ENCODE measurements at regions not wholly inside any gene's neighbourhood (a gene's known extent, or its start where the extent isn't known, plus 50 kb on each side); places are given as distances from the start of the nearest gene placed in this dataset.

GRCh38 chr2:84194949-84195644, 264.0 kb downstream of the SUCLG1 start:
- H3K9me3 Mint-ChIP-seq (ENCODE audit: low read depth) = no peaks in the 10 kb centered on the region
- H3K4me1 Mint-ChIP-seq (ENCODE audit: low read depth) = no peaks in the 10 kb centered on the region
- no peak for TF ChIP-seq CTCF (IDR thresholded peaks at IDR 0.05)
- no peak overlapping the region for H3K27ac Mint-ChIP-seq (ENCODE audit: unreplicated experiment)
- H3K27me3 Mint-ChIP-seq (ENCODE audit: low read depth) = no peaks in the 10 kb centered on the region
- no peaks in the 10 kb centered on the region for H3K36me3 Mint-ChIP-seq (ENCODE audit: low read depth)
- H3K4me3 Mint-ChIP-seq (ENCODE audit: unreplicated experiment) = no peak overlapping the region
- no peak for DNase-seq (ENCODE audit: low spot score)

- Mint-ChIP-seq H3K4me3 (ENCODE audit: unreplicated experiment) (no peak overlapping the region), H3K9me3 (ENCODE audit: low read depth) (no peaks in the 10 kb centered on the region)
- TF ChIP-seq CTCF (IDR thresholded peaks at IDR 0.05) = no peak
Observed at GRCh38 chr2:84194181-84194580, 264.9 kb downstream of the SUCLG1 start.

GRCh38 chr2:84187258-84187657, 271.8 kb downstream of the SUCLG1 start:
- no peak overlapping the region for H3K4me3 Mint-ChIP-seq (ENCODE audit: unreplicated experiment)
- H3K27ac Mint-ChIP-seq (ENCODE audit: unreplicated experiment) = no peak overlapping the region
- TF ChIP-seq CTCF (IDR thresholded peaks at IDR 0.05) = no peak
- H3K27me3 Mint-ChIP-seq (ENCODE audit: low read depth) = peaks cover 4% of the 10 kb centered on the region
- no peaks in the 10 kb centered on the region for H3K36me3 Mint-ChIP-seq (ENCODE audit: low read depth)
- H3K9me3 Mint-ChIP-seq (ENCODE audit: low read depth) = no peaks in the 10 kb centered on the region
- H3K4me1 Mint-ChIP-seq (ENCODE audit: low read depth) = no peaks in the 10 kb centered on the region
- DNase-seq (ENCODE audit: low spot score) = no peak

More at GRCh38 chr2:84194181-84194580, 264.9 kb downstream of the SUCLG1 start:
- no peaks in the 10 kb centered on the region for H3K4me1 Mint-ChIP-seq (ENCODE audit: low read depth)
- no peaks in the 10 kb centered on the region for H3K36me3 Mint-ChIP-seq (ENCODE audit: low read depth)
- H3K27ac Mint-ChIP-seq (ENCODE audit: unreplicated experiment) = no peak overlapping the region
- DNase-seq (ENCODE audit: low spot score) = no peak
- H3K27me3 Mint-ChIP-seq (ENCODE audit: low read depth) = no peaks in the 10 kb centered on the region

- H3K36me3 Mint-ChIP-seq (ENCODE audit: low read depth) = no peaks in the 10 kb centered on the region
- no peak for DNase-seq (ENCODE audit: low spot score)
- no peaks in the 10 kb centered on the region for H3K9me3 Mint-ChIP-seq (ENCODE audit: low read depth)
- no peak overlapping the region for H3K4me3 Mint-ChIP-seq (ENCODE audit: unreplicated experiment)
- H3K4me1 Mint-ChIP-seq (ENCODE audit: low read depth) = no peaks in the 10 kb centered on the region
- no peak for TF ChIP-seq CTCF (IDR thresholded peaks at IDR 0.05)
- no peak overlapping the region for H3K27ac Mint-ChIP-seq (ENCODE audit: unreplicated experiment)
- peaks cover 2% of the 10 kb centered on the region for H3K27me3 Mint-ChIP-seq (ENCODE audit: low read depth)
Observed at GRCh38 chr2:84181927-84182326, 277.2 kb downstream of the SUCLG1 start.

- H3K4me1 Mint-ChIP-seq (ENCODE audit: low read depth) = no peaks in the 10 kb centered on the region
- DNase-seq (ENCODE audit: low spot score) = no peak
- H3K27me3 Mint-ChIP-seq (ENCODE audit: low read depth) = peaks cover 7% of the 10 kb centered on the region
- no peak for TF ChIP-seq CTCF (IDR thresholded peaks at IDR 0.05)
- no peaks in the 10 kb centered on the region for H3K9me3 Mint-ChIP-seq (ENCODE audit: low read depth)
- H3K36me3 Mint-ChIP-seq (ENCODE audit: low read depth) = no peaks in the 10 kb centered on the region
- no peak overlapping the region for H3K27ac Mint-ChIP-seq (ENCODE audit: unreplicated experiment)
- no peak overlapping the region for H3K4me3 Mint-ChIP-seq (ENCODE audit: unreplicated experiment)
Observed at GRCh38 chr2:84177733-84178132, 281.3 kb downstream of the SUCLG1 start.

Data from chondrocyte (in vitro differentiated cells).